GM12878 (cell line): ENCODE measurements at regions not wholly inside any gene's neighbourhood (a gene's known extent, or its start where the extent isn't known, plus 50 kb on each side); places are given as distances from the start of the nearest gene placed in this dataset.

Experiments used
- ATAC-seq: fragments of 200-7000 bp; cut with Tn5 transposase; 3 replicates; pipeline ENCODE4 v1.9.1; 2020; ENCODE audit warnings: mild to moderate bottlenecking, moderate library complexity
- BruUV-seq: library from RNA; stranded (reverse); fragments of 400-500 nt; replicated peaks from 2 replicates; lab custom pipeline; 2021; lab: Mats Ljungman, UMichigan
- CTCF ChIA-PET: fragments of 300-600 bp; sonication (Branson Sonifier 250); formaldehyde crosslinking; extraction: SDS; loops from one replicate; lab custom pipeline; 2021; ENCODE audit warnings: inconsistent platforms; lab: Yijun Ruan, JAX
- POLR2A ChIA-PET: fragments of 350-600 bp; formaldehyde crosslinking; extraction: SDS; loops from one replicate; lab custom pipeline; 2021; ENCODE audit warnings: inconsistent platforms; lab: Charles Lee
- RAD21 ChIA-PET: fragments of 300-600 bp; sonication (Branson Sonifier 250); formaldehyde crosslinking; loops from one replicate; lab custom pipeline; 2023; ENCODE audit warnings: antibody characterized with exemption; ENCODE audit not compliant: unreplicated experiment; lab: Charles Lee
- SMC1A ChIA-PET: fragments of 300-600 bp; sonication (Branson Sonifier 250); formaldehyde crosslinking; loops from one replicate; lab custom pipeline; 2023; ENCODE audit not compliant: unreplicated experiment, uncharacterized antibody; lab: Charles Lee
- DNase-seq: peaks from one replicate; pipeline ENCODE4 v3.0.0-alpha.2; 2011; ENCODE audit warnings: low read depth, low spot score
- FAIRE-seq: peaks from 3 replicates; lab custom pipeline; 2011; peaks lifted over from hg19 to GRCh38; lab: Jason Lieb, UNC
- H2AFZ ChIP-seq: 2 replicates; pipeline ENCODE4 v1.6.0; 2011; ENCODE audit warnings: low read depth, low read length, control low read depth; ENCODE audit not compliant: control insufficient read depth
- H3K27ac ChIP-seq: 2 replicates; pipeline ENCODE4 v1.5.1; 2011; ENCODE audit warnings: control low read depth; ENCODE audit not compliant: control insufficient read depth, insufficient read depth
- H3K27me3 ChIP-seq, 2 experiments: replicated peaks in 1 of 2; 2 replicates each; pipeline versions ENCODE4 v1.6.0 to v1.6.1; 2011; ENCODE audit warnings: low read length in 1 of 2; ENCODE audit not compliant: control insufficient read depth in 2 of 2, insufficient read depth in 2 of 2
- H3K36me3 ChIP-seq, 2 experiments: 2 replicates each; pipeline ENCODE4 v1.5.1; 2011; ENCODE audit warnings: low read length in 1 of 2; ENCODE audit not compliant: control insufficient read depth in 2 of 2, insufficient read depth in 2 of 2
- H3K4me1 ChIP-seq: 2 replicates; pipeline ENCODE4 v1.6.1; 2011; ENCODE audit warnings: mild to moderate bottlenecking, low read length, moderate library complexity, mixed read lengths; ENCODE audit not compliant: control insufficient read depth, insufficient read depth
- H3K4me2 ChIP-seq: 2 replicates; pipeline ENCODE4 v1.6.0; 2011; ENCODE audit warnings: control low read depth; ENCODE audit not compliant: control insufficient read depth, insufficient read depth
- H3K4me3 ChIP-seq: fragments of 200-600 bp; sonication (generic); 2 replicates; pipeline ENCODE4 v1.5.1; 2016
- H3K79me2 ChIP-seq: 2 replicates; pipeline ENCODE4 v1.6.0; 2011; ENCODE audit warnings: low read length; ENCODE audit not compliant: control insufficient read depth, insufficient read depth
- H3K9ac ChIP-seq: 2 replicates; pipeline ENCODE4 v1.8.0; 2011; ENCODE audit warnings: low read length, control low read depth, mixed read lengths; ENCODE audit not compliant: control insufficient read depth, insufficient read depth
- H3K9me3 ChIP-seq: replicated peaks from 3 replicates; pipeline ENCODE4 v1.5.1; 2011; ENCODE audit warnings: mild to moderate bottlenecking, low read length; ENCODE audit not compliant: control insufficient read depth, insufficient read depth
- H4K20me1 ChIP-seq: 2 replicates; pipeline ENCODE4 v1.6.0; 2011; ENCODE audit not compliant: control insufficient read depth, insufficient read depth
- ATF2 ChIP-seq: IDR thresholded peaks from 2 replicates; pipeline ENCODE4 v1.6.1; 2012; ENCODE audit warnings: low read length, inconsistent platforms
- GATAD2B ChIP-seq: fragments of 450-650 bp; conservative IDR thresholded peaks from 2 replicates; pipeline ENCODE4 v1.6.1; 2017; ENCODE audit warnings: low read depth, mild to moderate bottlenecking, moderate library complexity
- HDGF ChIP-seq: fragments of 450-650 bp; IDR thresholded peaks from 2 replicates; pipeline ENCODE4 v1.6.1; 2016; ENCODE audit warnings: antibody characterized with exemption
- LARP7 ChIP-seq: fragments of 450-650 bp; IDR thresholded peaks from 2 replicates; pipeline ENCODE4 v1.6.1; 2017; ENCODE audit warnings: mild to moderate bottlenecking
- MEF2B ChIP-seq: fragments of 450-650 bp; IDR thresholded peaks from 2 replicates; pipeline ENCODE4 v1.6.1; 2018; ENCODE audit warnings: mild to moderate bottlenecking, moderate library complexity; ENCODE audit not compliant: partially characterized antibody, poor library complexity, severe bottlenecking
- MXI1 ChIP-seq: fragments of 150-350 bp; IDR thresholded peaks from 2 replicates; pipeline ENCODE4 v1.6.1; 2011; ENCODE audit warnings: low read depth, mild to moderate bottlenecking, inconsistent platforms, low read length, improper control_type of control experiment
- POLR2A ChIP-seq: IDR thresholded peaks from 2 replicates; pipeline ENCODE4 v1.6.1; 2011; ENCODE audit warnings: low read depth, mild to moderate bottlenecking, low read length
- SIN3A ChIP-seq: IDR thresholded peaks from 2 replicates; pipeline ENCODE4 v1.6.1; 2012; ENCODE audit warnings: low read depth, low read length, improper control_type of control experiment
- SMAD1 ChIP-seq: fragments of 450-650 bp; IDR thresholded peaks from 2 replicates; pipeline ENCODE4 v1.6.1; 2018; ENCODE audit warnings: mild to moderate bottlenecking, low read depth; ENCODE audit not compliant: partially characterized antibody
- STAT1 ChIP-seq: fragments of 450-650 bp; conservative IDR thresholded peaks from 2 replicates; pipeline ENCODE4 v1.6.1; 2014; ENCODE audit warnings: antibody characterized with exemption, mild to moderate bottlenecking
- SUZ12 ChIP-seq: fragments of 200-600 bp; sonication (generic); IDR thresholded peaks from one replicate; pipeline ENCODE4 v1.6.1; 2018; ENCODE audit warnings: antibody characterized with exemption, mild to moderate bottlenecking; ENCODE audit not compliant: unreplicated experiment
- TARDBP ChIP-seq: IDR thresholded peaks from 2 replicates; pipeline ENCODE4 v1.6.1; 2016; ENCODE audit warnings: borderline replicate concordance
- TBL1XR1 ChIP-seq: IDR thresholded peaks from 2 replicates; pipeline ENCODE4 v1.6.1; 2012; ENCODE audit warnings: low read depth, low read length, improper control_type of control experiment
- USF2 ChIP-seq: IDR thresholded peaks from 2 replicates; pipeline ENCODE4 v1.6.1; 2011; ENCODE audit warnings: low read depth, low read length, improper control_type of control experiment, borderline replicate concordance
- YBX1 ChIP-seq: fragments of 450-650 bp; IDR thresholded peaks from 2 replicates; pipeline ENCODE4 v1.6.1; 2016; ENCODE audit warnings: antibody characterized with exemption
- ZBTB11 ChIP-seq: fragments of 450-650 bp; formaldehyde crosslinking; IDR thresholded peaks from 2 replicates; pipeline ENCODE4 v1.5.0; 2022; ENCODE audit warnings: mild to moderate bottlenecking, missing genetic modification characterization
- WGBS: methylation state at CpG from one replicate; pipeline ENCODE4 v1.1.6; 2016; ENCODE audit warnings: low lambda C conversion rate; ENCODE audit not compliant: insufficient replicate concordance, insufficient coverage; ENCODE audit errors: missing lambda C conversion rate; 5-methylcytosine and 5-hydroxymethylcytosine counted together
- in situ Hi-C: fragments of 300-500 bp; cut with MboI; formaldehyde crosslinking; loops from 9 replicates; pipeline ENCODE4 v1.14.3; 2018; ENCODE audit warnings: mixed read lengths
- intact Hi-C: fragments of 100-400 bp; cut with micrococcal nuclease; formaldehyde crosslinking; loops from one replicate; pipeline ENCODE4 v1.14.2; 2022; ENCODE audit not compliant: unreplicated experiment

- no peak for TF ChIP-seq USF2
- TF ChIP-seq MEF2B = no peak
- TF ChIP-seq, all 136 proteins: peak for 0
Measured at GRCh38 chr13:100735494-100735893, 60.9 kb upstream of the TMTC4 start (continued).

GRCh38 chr13:100734194-100734720 is 59.7 kb upstream of the TMTC4 start:
- H3K27me3 ChIP-seq = no peaks in the 10 kb centered on the region
- no TSS peak for BruUV-seq
- intact Hi-C loops = no loop called here
- no peaks in the 10 kb centered on the region for H4K20me1 ChIP-seq
- CTCF ChIA-PET = interaction anchor here (1.0 to 2.0 kb wide), 2 partner anchors 10 to 12 kb away, joined by 3 to 15 read pairs; no protein-coding TSS in a partner anchor
- no peak overlapping the region for H3K4me3 ChIP-seq
- WGBS = 0% methylated on average over 1 of the region's 1 CpG
- no peak for DNase-seq
- ATAC-seq = no peak
- no peaks in the 10 kb centered on the region for H3K36me3 ChIP-seq
- H3K4me1 ChIP-seq = no peaks in the 10 kb centered on the region
- H3K9me3 ChIP-seq = no peaks in the 10 kb centered on the region
- in situ Hi-C loops = no loop called here
- RAD21 ChIA-PET = no interaction called here
- H3K4me2 ChIP-seq = no peak overlapping the region
- H3K9ac ChIP-seq = no peak overlapping the region
- POLR2A ChIA-PET = no interaction called here
- H3K27ac ChIP-seq = no peak overlapping the region
- FAIRE-seq = no peak
- SMC1A ChIA-PET = no interaction called here
- no peak overlapping the region for H2AFZ ChIP-seq
- H3K79me2 ChIP-seq = no peaks in the 10 kb centered on the region
- TF ChIP-seq MXI1 = no peak
- no peak for TF ChIP-seq ZBTB11 (CRISPR knock-in tag)
- TF ChIP-seq HDGF = no peak
- TF ChIP-seq SMAD1 = no peak
- no peak for TF ChIP-seq YBX1
- TF ChIP-seq TARDBP = no peak
- TF ChIP-seq GATAD2B = no peak
- TF ChIP-seq STAT1 = no peak
- TF ChIP-seq LARP7 = no peak
- TF ChIP-seq SIN3A = no peak
- no peak for TF ChIP-seq ATF2
- TF ChIP-seq SUZ12 = no peak
- no peak for TF ChIP-seq TBL1XR1
- TF ChIP-seq POLR2A = no peak
